ENCODE measurements at regions not wholly inside any gene's neighbourhood (a gene's known extent, or its start where the extent isn't known, plus 50 kb on each side); places are given as distances from the start of the nearest gene placed in this dataset.
A peak's percentile ranks its signal among the peaks of the same experiment; 100 is the strongest.

GRCh38 chr9:105047742-105048041, 119.7 kb upstream of the ABCA1 start:
- DNase-seq (no peak), ATAC-seq (no peak)
- Histone ChIP-seq H3K4me1 (peaks cover 0 to 33% (median 9%) of the 10 kb centered on the region in 9 donors), H3K9me3 (no peaks in the 10 kb centered on the region), H3K27ac (no peak overlapping the region), H3K4me3 (no peak overlapping the region), H3K27me3 (no peaks in the 10 kb centered on the region), H3K36me3 (no peaks in the 10 kb centered on the region)
- 53 to 70% methylated on average over 2 of the region's 2 CpGs for WGBS, 2 donors
- intact Hi-C loops (cut with DNase I), result loop anchor here in 3 of 10 donors (10.0 kb wide), 2 partner anchors 53 to 123 kb away; partner anchors contain the start of gene ABCA1 (in 2 of the 3)
- TF ChIP-seq CTCF (IDR thresholded peaks at IDR 0.05), result no peak

GRCh38 chr9:105048331-105048730, 120.4 kb upstream of the ABCA1 start:
- Histone ChIP-seq H3K4me3 (no peak overlapping the region), H3K27me3 (no peaks in the 10 kb centered on the region), H3K36me3 (no peaks in the 10 kb centered on the region), H3K4me1 (peaks cover 0 to 33% (median 9%) of the 10 kb centered on the region in 9 donors), H3K27ac (no peak overlapping the region), H3K9me3 (no peaks in the 10 kb centered on the region)
- no peak for TF ChIP-seq CTCF (IDR thresholded peaks at IDR 0.05)
- 73 to 77% methylated on average over 2 of the region's 2 CpGs for WGBS, 2 donors
- intact Hi-C loops (cut with DNase I), result loop anchor here in 3 of 10 donors (10.0 kb wide), 2 partner anchors 54 to 124 kb away; partner anchors contain the start of gene ABCA1 (in 2 of the 3)
- DNase-seq (no peak), ATAC-seq (no peak)

GRCh38 chr9:105050296-105050695, 122.3 kb upstream of the ABCA1 start:
- DNase-seq, result no peak
- H3K36me3 ChIP-seq, result no peaks in the 10 kb centered on the region
- no peak overlapping the region for H3K27ac ChIP-seq
- H3K27me3 ChIP-seq, result no peaks in the 10 kb centered on the region
- peak in 3 of 8 donors; percentile 16 to 47 (median 38) for ATAC-seq
- peaks cover 0 to 35% (median 9%) of the 10 kb centered on the region in 9 donors for H3K4me1 ChIP-seq
- no peak overlapping the region for H3K4me3 ChIP-seq
- no peak for TF ChIP-seq CTCF (IDR thresholded peaks at IDR 0.05)
- 46 to 62% methylated on average over 3 of the region's 3 CpGs for WGBS, 2 donors
- intact Hi-C loops (cut with DNase I), result loop anchor here in 1 of 10 donors (10.0 kb wide), 1 partner anchor 45 kb away; no protein-coding TSS in a partner anchor
- peaks cover 0 to 6% (median 0%) of the 10 kb centered on the region in 11 donors for H3K9me3 ChIP-seq

GRCh38 chr9:105051897-105052296, 123.9 kb upstream of the ABCA1 start:
- ATAC-seq (no peak), DNase-seq (no peak)
- Histone ChIP-seq H3K4me3 (no peak overlapping the region), H3K36me3 (no peaks in the 10 kb centered on the region), H3K27ac (peak overlapping the region in 1 of 10 donors; percentile 81), H3K27me3 (no peaks in the 10 kb centered on the region), H3K9me3 (peaks cover 0 to 6% (median 0%) of the 10 kb centered on the region in 11 donors), H3K4me1 (peaks cover 0 to 35% (median 6%) of the 10 kb centered on the region in 9 donors)
- TF ChIP-seq CTCF (IDR thresholded peaks at IDR 0.05), result no peak
- intact Hi-C loops (cut with DNase I), result loop anchor here in 1 of 10 donors (10.0 kb wide), 1 partner anchor 47 kb away; no protein-coding TSS in a partner anchor
- 73 to 76% methylated on average over 8 of the region's 8 CpGs for WGBS, 2 donors
